Ectodermal cell (in vitro differentiated cells): ENCODE measurements at regions not wholly inside any gene's neighbourhood (a gene's known extent, or its start where the extent isn't known, plus 50 kb on each side); places are given as distances from the start of the nearest gene placed in this dataset.

Source experiments
- H3K27ac ChIP-seq: 2 replicates; pipeline ENCODE4 v1.7.0; 2013; ENCODE audit warnings: mild to moderate bottlenecking, low read depth, low read length; ENCODE audit not compliant: insufficient read depth, poor library complexity, severe bottlenecking
- H3K27me3 ChIP-seq: 2 replicates; pipeline ENCODE4 v1.7.0; 2013; ENCODE audit warnings: mild to moderate bottlenecking, low read length; ENCODE audit not compliant: insufficient read depth, control insufficient read depth, poor library complexity, severe bottlenecking
- H3K36me3 ChIP-seq: one replicate; pipeline ENCODE4 v1.7.0; 2013; ENCODE audit warnings: low read length; ENCODE audit not compliant: control insufficient read depth, insufficient read depth
- H3K4me1 ChIP-seq: one replicate; pipeline ENCODE4 v1.7.0; 2013; ENCODE audit warnings: low read length; ENCODE audit not compliant: control insufficient read depth, insufficient read depth
- H3K4me3 ChIP-seq: 2 replicates; pipeline ENCODE4 v1.7.0; 2013; ENCODE audit warnings: low read depth, low read length, control low read depth; ENCODE audit not compliant: insufficient read depth
- H3K9me3 ChIP-seq: 2 replicates; pipeline ENCODE4 v1.7.0; 2013; ENCODE audit warnings: mild to moderate bottlenecking, low read length, moderate library complexity; ENCODE audit not compliant: control insufficient read depth
- WGBS, 2 experiments: methylation state at CpG; one replicate each; pipeline ENCODE4 v1.1.7; 2013; ENCODE audit warnings: missing lambda C conversion rate in 2 of 2; 5-methylcytosine and 5-hydroxymethylcytosine counted together

- Histone ChIP-seq H3K9me3 (no peaks in the 10 kb centered on the region), H3K27me3 (no peaks in the 10 kb centered on the region), H3K36me3 (no peaks in the 10 kb centered on the region), H3K4me1 (peaks cover 6% of the 10 kb centered on the region), H3K4me3 (no peak overlapping the region), H3K27ac (no peak overlapping the region)
- 85 to 92% methylated on average over 1 to 3 of the region's 3 CpGs for WGBS, 2 experiments
These were observed 124.7 kb upstream of the FRMD4B start for GRCh38 chr3:69510481-69511030.

DNA sequence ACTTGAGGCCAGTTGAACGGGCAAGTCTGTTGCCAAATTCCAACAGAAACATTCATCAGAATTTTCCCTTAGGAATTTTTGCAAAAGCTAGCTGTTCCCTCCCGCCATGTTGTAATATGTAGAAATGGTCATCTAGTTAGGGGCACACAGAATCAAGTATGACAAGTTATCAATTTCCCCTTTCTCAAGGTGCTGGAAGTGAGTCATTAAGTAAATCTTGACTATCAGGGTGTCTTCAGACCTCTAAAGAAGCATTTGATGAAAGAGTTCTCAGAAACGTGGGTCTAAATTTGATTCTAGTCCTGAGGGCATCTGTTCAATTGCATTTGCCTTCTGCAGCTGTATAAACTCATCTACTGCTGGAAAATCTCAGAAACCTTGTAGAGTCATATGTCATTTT, 123.4 kb upstream of the FRMD4B start:
- H3K4me3 ChIP-seq, result no peak overlapping the region
- H3K27me3 ChIP-seq, result no peaks in the 10 kb centered on the region
- WGBS, 2 experiments, result 92 to 93% methylated on average over 2 to 3 of the region's 3 CpGs
- peaks cover 6% of the 10 kb centered on the region for H3K4me1 ChIP-seq
- H3K36me3 ChIP-seq, result no peaks in the 10 kb centered on the region
- H3K27ac ChIP-seq, result no peak overlapping the region
- H3K9me3 ChIP-seq, result no peaks in the 10 kb centered on the region

DNA sequence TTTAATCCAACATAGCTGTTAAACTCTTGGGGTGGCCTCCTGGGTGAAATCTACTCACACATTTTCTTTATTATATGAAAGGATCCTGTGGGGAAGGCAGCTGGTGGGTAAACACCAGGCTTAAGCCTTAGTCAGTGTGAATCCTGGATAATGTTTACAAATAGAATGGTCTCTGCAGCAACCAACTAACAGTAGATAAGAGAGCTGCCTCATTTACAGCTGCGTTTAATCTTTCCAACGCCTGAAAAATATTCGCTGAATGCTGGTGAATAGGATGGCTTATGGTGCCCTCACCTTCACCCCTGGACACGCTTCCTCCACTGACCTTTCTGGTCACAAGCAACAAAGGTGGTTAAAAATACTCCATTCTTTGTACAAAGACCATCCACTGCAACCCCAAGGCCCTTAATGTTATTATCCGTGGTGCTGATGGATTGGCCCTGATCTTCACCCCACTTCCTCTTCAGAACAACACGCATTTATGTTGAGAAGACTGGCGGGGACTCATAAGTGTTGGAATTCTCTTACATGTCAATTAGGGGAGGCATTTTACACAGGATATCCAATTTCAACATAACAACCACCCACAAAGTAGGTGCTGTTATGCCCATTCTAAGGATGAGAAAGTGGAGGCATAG, 120.0 kb upstream of the FRMD4B start:
- peaks cover 6% of the 10 kb centered on the region for H3K4me1 ChIP-seq
- no peak overlapping the region for H3K27ac ChIP-seq
- 72 to 76% methylated on average over 6 to 7 of the region's 7 CpGs for WGBS, 2 experiments
- H3K4me3 ChIP-seq, result no peak overlapping the region
- no peaks in the 10 kb centered on the region for H3K9me3 ChIP-seq
- no peaks in the 10 kb centered on the region for H3K27me3 ChIP-seq
- no peaks in the 10 kb centered on the region for H3K36me3 ChIP-seq

GRCh38 chr3:69504232-69504631, 118.3 kb upstream of the FRMD4B start:
- no peak overlapping the region for H3K27ac ChIP-seq
- WGBS, 2 experiments, result 95 to 100% methylated on average over 1 to 3 of the region's 3 CpGs
- H3K27me3 ChIP-seq, result no peaks in the 10 kb centered on the region
- no peaks in the 10 kb centered on the region for H3K36me3 ChIP-seq
- H3K9me3 ChIP-seq, result no peaks in the 10 kb centered on the region
- H3K4me3 ChIP-seq, result no peak overlapping the region
- H3K4me1 ChIP-seq, result peaks cover 6% of the 10 kb centered on the region

DNA sequence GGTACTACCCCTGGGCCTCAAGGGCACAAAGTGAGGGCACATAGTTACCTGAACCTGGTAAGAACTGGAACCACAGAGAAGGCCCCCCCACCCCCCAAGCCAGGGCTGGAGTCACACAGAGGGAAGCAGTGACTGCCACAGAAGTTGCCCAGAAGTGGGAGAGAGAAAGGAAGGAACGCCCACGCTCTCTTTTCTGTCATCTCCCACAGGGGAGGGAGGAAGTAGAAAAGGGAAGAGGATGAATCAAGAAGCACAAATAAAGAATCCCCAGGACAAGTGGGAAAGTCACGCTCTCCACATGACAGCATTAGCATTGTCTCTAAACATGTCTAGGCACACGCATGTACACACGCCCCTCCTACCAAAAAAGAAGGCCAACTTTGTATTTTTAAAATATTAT, 114.7 kb upstream of the FRMD4B start:
- H3K4me1 ChIP-seq, result peaks cover under 1% of the 10 kb centered on the region
- H3K9me3 ChIP-seq, result no peaks in the 10 kb centered on the region
- no peaks in the 10 kb centered on the region for H3K27me3 ChIP-seq
- no peaks in the 10 kb centered on the region for H3K36me3 ChIP-seq
- H3K27ac ChIP-seq, result no peak overlapping the region
- 94% methylated on average over 3 to 5 of the region's 5 CpGs for WGBS, 2 experiments
- H3K4me3 ChIP-seq, result no peak overlapping the region

- Histone ChIP-seq H3K27me3 (no peaks in the 10 kb centered on the region), H3K9me3 (no peaks in the 10 kb centered on the region), H3K27ac (no peak overlapping the region), H3K36me3 (no peaks in the 10 kb centered on the region), H3K4me1 (no peaks in the 10 kb centered on the region), H3K4me3 (no peak overlapping the region)
- WGBS, 2 experiments, result 94 to 95% methylated on average over 9 of the region's 9 CpGs
These were observed 114.1 kb upstream of the FRMD4B start for GRCh38 chr3:69499899-69500421.

DNA sequence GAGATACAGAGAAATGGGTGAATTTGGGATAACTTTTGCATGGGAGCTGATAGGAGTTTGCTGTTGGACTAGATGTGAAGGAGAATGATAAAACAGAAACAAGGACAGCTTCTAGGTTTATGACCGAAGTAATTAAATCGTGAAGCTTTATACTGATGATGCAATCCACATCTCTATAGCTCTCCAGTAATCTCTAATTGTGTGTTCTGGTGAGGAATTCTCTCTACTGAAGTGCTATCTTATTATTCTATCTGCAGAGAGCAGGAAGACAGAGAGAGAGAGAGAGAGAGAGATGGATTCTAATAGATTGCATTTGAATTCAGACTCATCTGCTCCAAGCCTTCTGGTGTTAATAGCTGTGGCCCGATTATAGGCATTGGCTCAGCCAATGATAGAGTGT, 113.5 kb upstream of the FRMD4B start:
- WGBS, 2 experiments, result 97% methylated on average over 2 to 3 of the region's 3 CpGs

DNA sequence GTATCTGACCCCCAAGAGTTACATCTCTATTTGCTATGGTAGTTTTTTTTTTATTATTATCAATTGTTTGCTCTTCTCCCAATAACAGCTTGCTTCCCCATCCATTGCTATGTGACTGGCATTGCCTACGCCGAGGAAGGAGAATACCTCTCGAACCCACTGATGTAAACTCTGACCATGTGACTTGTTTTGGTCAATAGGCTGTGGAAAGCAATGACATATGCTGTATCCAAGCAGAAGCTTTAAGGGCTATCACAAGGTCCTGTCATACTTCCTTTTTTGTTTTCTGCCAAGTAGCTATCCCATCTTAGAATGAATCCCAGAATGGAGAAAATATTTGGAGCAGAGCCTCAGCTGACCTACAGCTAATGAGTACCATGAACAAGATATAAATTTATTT, 111.0 kb upstream of the FRMD4B start:
- Histone ChIP-seq H3K36me3 (no peaks in the 10 kb centered on the region), H3K4me3 (no peak overlapping the region), H3K27me3 (no peaks in the 10 kb centered on the region), H3K4me1 (no peaks in the 10 kb centered on the region), H3K9me3 (no peaks in the 10 kb centered on the region), H3K27ac (no peak overlapping the region)
- 91 to 93% methylated on average over 3 of the region's 3 CpGs for WGBS, 2 experiments

More for the DNA sequence above, 113.5 kb upstream of the FRMD4B start:
- no peaks in the 10 kb centered on the region for H3K36me3 ChIP-seq
- no peak overlapping the region for H3K4me3 ChIP-seq
- no peaks in the 10 kb centered on the region for H3K9me3 ChIP-seq
- no peaks in the 10 kb centered on the region for H3K27me3 ChIP-seq
- no peak overlapping the region for H3K27ac ChIP-seq
- H3K4me1 ChIP-seq, result no peaks in the 10 kb centered on the region

GRCh38 chr3:69494185-69494584, 108.3 kb upstream of the FRMD4B start:
- 90% methylated on average over 3 of the region's 3 CpGs for WGBS, 2 experiments
- Histone ChIP-seq H3K9me3 (no peaks in the 10 kb centered on the region), H3K4me1 (peaks cover 10% of the 10 kb centered on the region), H3K4me3 (no peak overlapping the region), H3K27ac (no peak overlapping the region), H3K27me3 (no peaks in the 10 kb centered on the region), H3K36me3 (no peaks in the 10 kb centered on the region)

DNA sequence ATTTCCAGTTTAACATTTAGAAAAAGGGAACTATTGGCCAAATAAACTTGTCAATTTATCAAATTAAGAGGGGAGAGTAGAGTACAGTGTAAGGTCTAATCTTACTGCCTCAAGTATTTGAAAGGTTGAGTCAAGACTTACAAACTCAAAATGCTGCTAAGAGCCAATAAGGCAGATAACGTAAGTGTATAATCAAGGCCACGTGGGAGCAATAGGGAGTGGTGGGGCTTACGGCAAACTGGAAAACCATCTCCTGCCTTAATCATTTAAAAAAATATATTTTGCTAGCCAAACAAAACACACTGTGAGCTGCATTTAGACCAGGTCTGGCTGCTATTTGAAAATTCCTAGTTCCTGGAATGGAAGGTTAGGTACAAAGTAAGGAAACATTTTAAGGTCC, 107.3 kb upstream of the FRMD4B start:
- no peaks in the 10 kb centered on the region for H3K9me3 ChIP-seq
- no peak overlapping the region for H3K4me3 ChIP-seq
- peaks cover 10% of the 10 kb centered on the region for H3K4me1 ChIP-seq
- H3K36me3 ChIP-seq, result no peaks in the 10 kb centered on the region
- 92 to 99% methylated on average over 3 of the region's 3 CpGs for WGBS, 2 experiments
- no peak overlapping the region for H3K27ac ChIP-seq
- H3K27me3 ChIP-seq, result no peaks in the 10 kb centered on the region
